Prostate gland (tissue), 2 donors: ENCODE measurements at regions not wholly inside any gene's neighbourhood (a gene's known extent, or its start where the extent isn't known, plus 50 kb on each side); places are given as distances from the start of the nearest gene placed in this dataset.

Source experiments
- DNase-seq: peaks from one replicate; pipeline ENCODE4 v3.0.0-alpha.2; 2019; ENCODE audit warnings: low spot score
- H3K27ac ChIP-seq, 2 donors: fragments of 200-600 bp; sonication (generic); 2 replicates each; pipeline ENCODE4 v1.5.1; 2017 to 2019
- H3K27me3 ChIP-seq: fragments of 200-600 bp; sonication (generic); replicated peaks from 2 replicates; pipeline ENCODE4 v1.5.1; 2019; ENCODE audit not compliant: insufficient read depth
- H3K36me3 ChIP-seq, 2 donors: fragments of 200-600 bp; sonication (generic); 1 replicate in 1 of 2; 2 replicates in 1 of 2; pipeline versions ENCODE4 v1.5.1 to v1.8.1; 2017 to 2019
- H3K4me1 ChIP-seq: fragments of 200-600 bp; sonication (generic); replicated peaks from 2 replicates; pipeline ENCODE4 v1.5.1; 2019
- H3K4me3 ChIP-seq, 2 donors: fragments of 200-600 bp; sonication (generic); 2 replicates each; pipeline ENCODE4 v1.5.1; 2017 to 2019
- H3K9me3 ChIP-seq: fragments of 200-600 bp; sonication (generic); 2 replicates; pipeline ENCODE4 v1.5.1; 2017
- POLR2A ChIP-seq: fragments of 450-650 bp; IDR thresholded peaks from one replicate; pipeline ENCODE4 v1.6.1; 2016; ENCODE audit warnings: antibody characterized with exemption, mild to moderate bottlenecking
- POLR2AphosphoS5 ChIP-seq: sonication (generic); formaldehyde crosslinking; IDR thresholded peaks from one replicate; pipeline ENCODE4 v1.6.1; 2017; ENCODE audit warnings: antibody characterized with exemption
- WGBS: methylation state at CpG from one replicate; pipeline ENCODE4 v1.1.5; 2018; 5-methylcytosine and 5-hydroxymethylcytosine counted together
- intact Hi-C: fragments of 100-400 bp; cut with DNase I; formaldehyde crosslinking; loops from one replicate; pipeline ENCODE4 v1.14.2; 2022
- small RNA-seq, 2 donors: library from RNA; depleted of rRNA; stranded (forward); fragments of <200 nt; gene quantifications; one replicate each; pipeline ENCODE3, GENCODE V24; 2016
- TF ChIP-seq, protein P1 (sequence below), 4 experiments: fragments of 200-600 bp in 2 of 4; fragments of 450-650 bp in 2 of 4; sonication (generic) in 2 of 4; IDR thresholded peaks; 1 replicate in 3 of 4; 2 replicates in 1 of 4; pipeline ENCODE4 v1.5.1; 2016 to 2019; ENCODE audit warnings: antibody characterized with exemption in 4 of 4, mild to moderate bottlenecking in 2 of 4, moderate library complexity in 2 of 4

DNA sequence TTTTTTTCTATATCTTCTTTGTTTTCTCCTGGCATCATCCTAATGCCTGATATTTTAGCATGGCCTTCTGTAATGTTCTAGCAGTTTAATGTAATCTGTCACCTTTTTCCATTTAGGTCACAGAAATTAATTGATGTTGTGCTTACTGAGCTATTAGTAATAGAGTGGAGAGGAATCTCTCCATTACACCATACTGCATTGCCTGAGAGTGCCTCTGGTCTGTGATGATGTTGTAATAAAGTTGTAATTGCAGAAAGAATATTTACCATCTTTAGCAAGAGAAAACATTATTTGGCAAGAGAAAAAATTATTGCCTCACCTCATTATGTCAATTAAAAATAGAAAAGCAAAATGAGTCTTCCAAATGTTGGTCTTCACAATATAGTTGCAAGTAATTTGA is 213.2 kb downstream of the KCNJ3 start:
- Histone ChIP-seq H3K27me3 (no peaks in the 10 kb centered on the region), H3K4me1 (no peaks in the 10 kb centered on the region), H3K36me3 (no peaks in the 10 kb centered on the region), H3K9me3 (no peaks in the 10 kb centered on the region), H3K4me3 (no peak overlapping the region), H3K27ac (no peak overlapping the region)
- TF ChIP-seq, protein P1, sequence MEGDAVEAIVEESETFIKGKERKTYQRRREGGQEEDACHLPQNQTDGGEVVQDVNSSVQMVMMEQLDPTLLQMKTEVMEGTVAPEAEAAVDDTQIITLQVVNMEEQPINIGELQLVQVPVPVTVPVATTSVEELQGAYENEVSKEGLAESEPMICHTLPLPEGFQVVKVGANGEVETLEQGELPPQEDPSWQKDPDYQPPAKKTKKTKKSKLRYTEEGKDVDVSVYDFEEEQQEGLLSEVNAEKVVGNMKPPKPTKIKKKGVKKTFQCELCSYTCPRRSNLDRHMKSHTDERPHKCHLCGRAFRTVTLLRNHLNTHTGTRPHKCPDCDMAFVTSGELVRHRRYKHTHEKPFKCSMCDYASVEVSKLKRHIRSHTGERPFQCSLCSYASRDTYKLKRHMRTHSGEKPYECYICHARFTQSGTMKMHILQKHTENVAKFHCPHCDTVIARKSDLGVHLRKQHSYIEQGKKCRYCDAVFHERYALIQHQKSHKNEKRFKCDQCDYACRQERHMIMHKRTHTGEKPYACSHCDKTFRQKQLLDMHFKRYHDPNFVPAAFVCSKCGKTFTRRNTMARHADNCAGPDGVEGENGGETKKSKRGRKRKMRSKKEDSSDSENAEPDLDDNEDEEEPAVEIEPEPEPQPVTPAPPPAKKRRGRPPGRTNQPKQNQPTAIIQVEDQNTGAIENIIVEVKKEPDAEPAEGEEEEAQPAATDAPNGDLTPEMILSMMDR (IDR thresholded peaks at IDR 0.05) = no peak
- no peak for TF ChIP-seq POLR2AphosphoS5
- no peak for TF ChIP-seq POLR2A
- intact Hi-C loops = no loop called here
- DNase-seq = no peak

DNA sequence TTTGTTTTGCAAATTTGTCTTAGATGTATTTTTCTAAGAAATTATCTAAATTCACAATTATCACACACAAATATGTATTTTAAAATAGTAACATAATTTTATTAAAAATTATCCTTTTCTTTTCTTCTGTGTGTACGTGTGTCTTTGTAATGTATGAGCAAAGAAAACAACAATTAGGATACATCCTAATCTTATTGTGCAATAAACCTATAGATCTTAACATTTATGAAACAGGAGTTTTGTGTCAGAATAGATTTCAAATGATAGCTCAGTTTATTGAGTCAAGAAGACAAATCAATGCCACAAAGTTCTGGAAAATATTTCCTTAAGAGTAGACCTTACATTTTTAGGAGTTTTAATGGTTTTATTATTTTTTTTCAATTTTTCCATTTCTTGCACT is 212.2 kb downstream of the KCNJ3 start:
- 67% methylated on average over 1 of the region's 1 CpG for whole genome bisulfite sequencing
- H3K4me1 ChIP-seq = no peaks in the 10 kb centered on the region

DNA sequence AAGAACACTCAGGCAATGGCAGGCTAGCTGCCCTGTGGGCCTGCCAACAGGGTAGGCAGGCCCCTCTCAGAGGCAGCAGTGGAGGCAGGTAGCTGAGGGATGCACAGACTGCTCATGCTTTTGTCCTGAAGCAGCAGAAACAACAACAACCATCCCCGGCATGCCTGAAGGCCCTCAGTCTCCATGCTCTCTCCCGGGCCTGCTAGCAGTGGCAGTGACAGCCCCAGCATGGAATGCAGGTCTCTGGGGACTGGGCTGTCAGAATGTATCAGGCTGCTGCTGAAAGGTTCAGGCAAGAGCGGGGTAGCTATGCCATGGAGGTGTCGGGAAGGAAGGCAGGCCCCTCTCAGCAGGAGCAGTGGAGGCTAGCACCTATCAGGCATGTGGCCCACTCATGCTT is 209.8 kb downstream of the KCNJ3 start:
- H3K27me3 ChIP-seq = no peaks in the 10 kb centered on the region
- no peak overlapping the region for H3K4me3 ChIP-seq
- no peak for DNase-seq
- H3K4me1 ChIP-seq = no peaks in the 10 kb centered on the region
- 87% methylated on average over 4 of the region's 4 CpGs for WGBS
- H3K9me3 ChIP-seq = no peaks in the 10 kb centered on the region
- H3K36me3 ChIP-seq = no peaks in the 10 kb centered on the region
- TF ChIP-seq, protein P1 (IDR thresholded peaks at IDR 0.05) = no peak
- TF ChIP-seq POLR2AphosphoS5 = no peak
- H3K27ac ChIP-seq = no peak overlapping the region
- intact Hi-C loops = no loop called here

More for the DNA sequence above, 212.2 kb downstream of the KCNJ3 start:
- TF ChIP-seq, protein P1 (IDR thresholded peaks at IDR 0.05) = no peak
- TF ChIP-seq POLR2AphosphoS5 (no peak), POLR2A (no peak)
- no peaks in the 10 kb centered on the region for H3K9me3 ChIP-seq
- no peak overlapping the region for H3K4me3 ChIP-seq
- H3K36me3 ChIP-seq = no peaks in the 10 kb centered on the region
- H3K27me3 ChIP-seq = no peaks in the 10 kb centered on the region
- no peak for DNase-seq
- intact Hi-C loops = no loop called here
- no peak overlapping the region for H3K27ac ChIP-seq

Small RNAs in the stretch of these regions (small RNA-seq; reads per million reads assigned to genes)
- gene MTCO1P45 (0 reads per million in 2 donors), gene RNU6-1001P (0 reads per million in 2 donors), gene RNU6-546P (0 reads per million in 2 donors)
